HUES48 (cell line): ENCODE measurements at regions not wholly inside any gene's neighbourhood (a gene's known extent, or its start where the extent isn't known, plus 50 kb on each side); places are given as distances from the start of the nearest gene placed in this dataset.

Experiments
- H3K27ac ChIP-seq: one replicate; pipeline ENCODE4 v1.7.0; 2013; ENCODE audit warnings: low read depth, low read length, inconsistent platforms
- H3K27me3 ChIP-seq: 2 replicates; pipeline ENCODE4 v1.6.1; 2013; ENCODE audit warnings: mild to moderate bottlenecking, low read length; ENCODE audit not compliant: control insufficient read depth, insufficient read depth
- H3K36me3 ChIP-seq: 2 replicates; pipeline ENCODE4 v1.6.1; 2013; ENCODE audit warnings: low read length; ENCODE audit not compliant: control insufficient read depth, insufficient read depth
- H3K4me1 ChIP-seq: 2 replicates; pipeline ENCODE4 v1.6.1; 2013; ENCODE audit warnings: mild to moderate bottlenecking, low read length; ENCODE audit not compliant: control insufficient read depth, insufficient read depth
- H3K4me3 ChIP-seq: 2 replicates; pipeline ENCODE4 v1.5.1; 2013; ENCODE audit warnings: mild to moderate bottlenecking, low read depth, low read length
- H3K9ac ChIP-seq: 2 replicates; pipeline ENCODE4 v1.6.1; 2013; ENCODE audit warnings: mild to moderate bottlenecking, low read depth, low read length, moderate library complexity
- H3K9me3 ChIP-seq: 2 replicates; pipeline ENCODE4 v1.6.1; 2013; ENCODE audit warnings: low read length; ENCODE audit not compliant: control insufficient read depth, insufficient read depth

- Histone ChIP-seq H3K9ac (no peak overlapping the region), H3K4me1 (peaks cover 8% of the 10 kb centered on the region; the same call in 1 of the 2 replicates), H3K4me3 (no peak overlapping the region), H3K9me3 (no peaks in the 10 kb centered on the region), H3K27me3 (no peaks in the 10 kb centered on the region), H3K36me3 (no peaks in the 10 kb centered on the region), H3K27ac (no peak overlapping the region)
Observed at GRCh38 chr18:41458376-41458775, 496.7 kb upstream of the PIK3C3 start.

- Histone ChIP-seq H3K27ac (no peak overlapping the region), H3K9ac (no peak overlapping the region), H3K27me3 (no peaks in the 10 kb centered on the region), H3K36me3 (no peaks in the 10 kb centered on the region), H3K9me3 (no peaks in the 10 kb centered on the region), H3K4me3 (no peak overlapping the region), H3K4me1 (peaks cover 3% of the 10 kb centered on the region; the same call in 1 of the 2 replicates)
Observed at GRCh38 chr18:41457765-41458326, 497.2 kb upstream of the PIK3C3 start.

- Histone ChIP-seq H3K27me3 (no peaks in the 10 kb centered on the region), H3K36me3 (no peaks in the 10 kb centered on the region), H3K4me3 (no peak overlapping the region), H3K27ac (no peak overlapping the region), H3K9ac (no peak overlapping the region), H3K9me3 (no peaks in the 10 kb centered on the region), H3K4me1 (no peaks in the 10 kb centered on the region; the same call in 1 of the 2 replicates)
Observed at GRCh38 chr18:41456831-41457230, 498.2 kb upstream of the PIK3C3 start.

- Histone ChIP-seq H3K27me3 (no peaks in the 10 kb centered on the region), H3K36me3 (no peaks in the 10 kb centered on the region)
Observed at GRCh38 chr18:41449612-41450011, 505.4 kb upstream of the PIK3C3 start.

GRCh38 chr18:41444943-41445342 is 510.1 kb upstream of the PIK3C3 start:
- no peaks in the 10 kb centered on the region for H3K9me3 ChIP-seq
- no peak overlapping the region for H3K9ac ChIP-seq
- no peaks in the 10 kb centered on the region for H3K27me3 ChIP-seq
- no peak overlapping the region for H3K27ac ChIP-seq
- no peak overlapping the region for H3K4me3 ChIP-seq
- H3K36me3 ChIP-seq: no peaks in the 10 kb centered on the region
- 0 out of 2 replicates have a peak, but pooled peaks cover 1% of the 10 kb centered on the region for H3K4me1 ChIP-seq

More at GRCh38 chr18:41449612-41450011, 505.4 kb upstream of the PIK3C3 start:
- no peak overlapping the region for H3K27ac ChIP-seq
- H3K4me1 ChIP-seq: peaks cover 7% of the 10 kb centered on the region; the same call in 1 of the 2 replicates
- no peaks in the 10 kb centered on the region for H3K9me3 ChIP-seq
- no peak overlapping the region for H3K9ac ChIP-seq
- H3K4me3 ChIP-seq: no peak overlapping the region

- Histone ChIP-seq H3K27me3 (no peaks in the 10 kb centered on the region), H3K4me1 (no peaks in the 10 kb centered on the region), H3K9ac (no peak overlapping the region), H3K4me3 (no peak overlapping the region), H3K9me3 (no peaks in the 10 kb centered on the region), H3K36me3 (no peaks in the 10 kb centered on the region), H3K27ac (no peak overlapping the region)
Observed at GRCh38 chr18:41436772-41437171, 518.3 kb upstream of the PIK3C3 start.

GRCh38 chr18:41418598-41418997 is 536.4 kb upstream of the PIK3C3 start:
- Histone ChIP-seq H3K9ac (no peak overlapping the region), H3K4me3 (no peak overlapping the region), H3K9me3 (no peaks in the 10 kb centered on the region), H3K36me3 (no peaks in the 10 kb centered on the region), H3K27me3 (no peaks in the 10 kb centered on the region), H3K27ac (no peak overlapping the region), H3K4me1 (no peaks in the 10 kb centered on the region)

- no peaks in the 10 kb centered on the region for H3K4me1 ChIP-seq
- no peak overlapping the region for H3K4me3 ChIP-seq
- H3K9ac ChIP-seq: no peak overlapping the region
- no peaks in the 10 kb centered on the region for H3K27me3 ChIP-seq
- H3K27ac ChIP-seq: no peak overlapping the region
- H3K36me3 ChIP-seq: no peaks in the 10 kb centered on the region
- H3K9me3 ChIP-seq: no peaks in the 10 kb centered on the region
Observed at GRCh38 chr18:41416044-41416443, 539.0 kb upstream of the PIK3C3 start.

GRCh38 chr18:41410006-41410405 is 545.0 kb upstream of the PIK3C3 start:
- H3K27ac ChIP-seq: no peak overlapping the region
- no peaks in the 10 kb centered on the region for H3K4me1 ChIP-seq
- H3K27me3 ChIP-seq: no peaks in the 10 kb centered on the region
- H3K36me3 ChIP-seq: no peaks in the 10 kb centered on the region
- no peaks in the 10 kb centered on the region for H3K9me3 ChIP-seq
- H3K4me3 ChIP-seq: no peak overlapping the region
- H3K9ac ChIP-seq: no peak overlapping the region

GRCh38 chr18:41406834-41407233 is 548.2 kb upstream of the PIK3C3 start:
- no peak overlapping the region for H3K27ac ChIP-seq
- no peaks in the 10 kb centered on the region for H3K36me3 ChIP-seq
- H3K27me3 ChIP-seq: no peaks in the 10 kb centered on the region
- no peaks in the 10 kb centered on the region for H3K9me3 ChIP-seq
- H3K9ac ChIP-seq: no peak overlapping the region
- H3K4me1 ChIP-seq: no peaks in the 10 kb centered on the region
- H3K4me3 ChIP-seq: no peak overlapping the region

- Histone ChIP-seq H3K9ac (no peak overlapping the region), H3K36me3 (no peaks in the 10 kb centered on the region), H3K27ac (no peak overlapping the region), H3K4me1 (peaks cover 4% of the 10 kb centered on the region), H3K9me3 (no peaks in the 10 kb centered on the region), H3K27me3 (no peaks in the 10 kb centered on the region), H3K4me3 (no peak overlapping the region)
Observed at GRCh38 chr18:41396861-41397260, 558.2 kb upstream of the PIK3C3 start.
